CD1c-positive myeloid dendritic cell (primary cell): ENCODE measurements at regions not wholly inside any gene's neighbourhood (a gene's known extent, or its start where the extent isn't known, plus 50 kb on each side); places are given as distances from the start of the nearest gene placed in this dataset.
A peak's percentile ranks its signal among the peaks of the same experiment; 100 is the strongest.

Experiments
- DNase-seq: peaks from one replicate; pipeline ENCODE4 v3.0.0-alpha.2; 2016; ENCODE audit errors: extremely low spot score

GRCh38 chr2:43055086-43055912 is 171.1 kb downstream of the ZFP36L2 start:
- no peak for DNase-seq

GRCh38 chr2:43054367-43054766 is 172.0 kb downstream of the ZFP36L2 start:
- no peak for DNase-seq

GRCh38 chr2:43052944-43053306 is 173.5 kb downstream of the ZFP36L2 start:
- no peak for DNase-seq

- no peak for DNase-seq
Measured at GRCh38 chr2:43052204-43052943, 174.0 kb downstream of the ZFP36L2 start.

GRCh38 chr2:43051338-43051737 is 175.1 kb downstream of the ZFP36L2 start:
- DNase-seq: no peak

GRCh38 chr2:43050866-43051265 is 175.5 kb downstream of the ZFP36L2 start:
- no peak for DNase-seq

- no peak for DNase-seq
Measured at GRCh38 chr2:43049836-43050801, 176.3 kb downstream of the ZFP36L2 start.

GRCh38 chr2:43047187-43047780 is 179.1 kb downstream of the ZFP36L2 start:
- no peak for DNase-seq

- no peak for DNase-seq
Measured at GRCh38 chr2:43045866-43046265, 180.5 kb downstream of the ZFP36L2 start.

- DNase-seq: no peak
Measured at GRCh38 chr2:43044093-43044681, 182.2 kb downstream of the ZFP36L2 start.

GRCh38 chr2:43043553-43043870 is 182.9 kb downstream of the ZFP36L2 start:
- no peak for DNase-seq

GRCh38 chr2:43041661-43042360 is 184.6 kb downstream of the ZFP36L2 start:
- DNase-seq: no peak

GRCh38 chr2:43041173-43041591 is 185.2 kb downstream of the ZFP36L2 start:
- DNase-seq: no peak

GRCh38 chr2:43040084-43040854 is 186.1 kb downstream of the ZFP36L2 start:
- DNase-seq: no peak

- DNase-seq: peak; percentile 45
Measured at GRCh38 chr2:43039376-43040080, 186.9 kb downstream of the ZFP36L2 start.

GRCh38 chr2:43038696-43039094 is 187.7 kb downstream of the ZFP36L2 start:
- no peak for DNase-seq

GRCh38 chr2:43038034-43038695 is 188.2 kb downstream of the ZFP36L2 start:
- DNase-seq: no peak

GRCh38 chr2:43035922-43036321 is 190.5 kb downstream of the ZFP36L2 start:
- no peak for DNase-seq

- DNase-seq: no peak
Measured at GRCh38 chr2:43034921-43035320, 191.5 kb downstream of the ZFP36L2 start.
